HG03060 (cell line): ENCODE measurements at regions not wholly inside any gene's neighbourhood (a gene's known extent, or its start where the extent isn't known, plus 50 kb on each side); places are given as distances from the start of the nearest gene placed in this dataset.

Experiments used
- ATAC-seq: cut with Tn5 transposase; IDR thresholded peaks from one replicate; pipeline ENCODE4 v1.9.1; 2021; ENCODE audit warnings: low read depth, moderate number of reproducible peaks; ENCODE audit not compliant: unreplicated experiment

DNA sequence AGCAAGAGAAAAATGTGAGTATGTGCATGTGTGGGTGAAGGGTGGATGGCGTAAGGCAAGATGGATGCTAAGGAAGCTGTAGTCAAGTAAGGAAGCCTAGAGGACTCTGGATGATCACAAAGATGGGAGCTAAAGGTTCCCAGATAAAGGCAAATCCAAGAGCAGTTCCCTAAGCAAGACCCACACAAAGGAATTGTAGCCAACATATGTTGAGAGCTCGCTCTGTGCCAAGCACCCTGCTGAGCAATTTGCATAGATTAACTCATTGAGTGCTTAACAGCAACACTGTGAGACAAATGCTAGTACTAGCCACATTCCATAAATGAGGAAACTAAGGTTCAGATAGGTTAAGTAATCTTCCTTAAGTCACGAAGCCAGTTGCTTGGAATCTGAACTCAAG, 132.6 kb downstream of the C1D start:
- ATAC-seq = no peak

DNA sequence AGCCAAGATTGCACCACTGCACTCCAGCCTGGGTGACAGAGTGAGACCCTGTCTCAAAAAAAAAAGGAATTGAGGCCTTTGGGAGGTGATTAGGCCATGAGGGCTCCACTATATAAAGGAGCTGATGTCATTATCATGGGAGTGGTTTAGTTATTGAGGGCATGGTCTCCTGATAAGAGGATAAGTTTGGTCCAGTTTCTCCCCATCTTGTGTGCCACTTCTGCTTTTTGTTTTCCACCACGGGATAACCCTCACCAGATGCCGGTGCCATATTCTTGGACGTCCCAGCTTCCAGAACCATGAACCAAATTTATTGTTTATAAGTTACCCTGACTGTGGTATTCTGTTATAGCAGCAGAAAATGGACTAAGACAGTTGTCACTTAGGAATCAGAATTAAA, 125.8 kb downstream of the C1D start:
- no peak for ATAC-seq

DNA sequence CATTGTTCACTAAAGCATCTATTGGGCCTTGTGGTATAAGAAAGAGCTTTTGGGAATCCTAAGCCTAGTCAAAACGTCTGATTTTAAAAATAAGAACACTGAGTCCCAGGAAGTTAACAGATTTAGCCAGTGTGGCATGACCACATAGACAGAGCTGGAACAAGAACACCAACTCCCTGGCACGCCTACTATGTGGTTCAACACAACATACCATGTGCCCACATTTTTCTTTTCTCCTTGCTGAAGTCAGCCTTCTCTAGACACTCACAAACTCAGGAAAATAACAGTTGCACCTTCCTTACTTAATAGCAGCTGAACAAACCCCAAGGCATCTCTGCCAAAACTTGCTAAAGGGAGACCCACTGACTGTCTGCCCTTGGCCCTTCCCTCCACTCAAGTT, 124.8 kb downstream of the C1D start:
- no peak for ATAC-seq

DNA sequence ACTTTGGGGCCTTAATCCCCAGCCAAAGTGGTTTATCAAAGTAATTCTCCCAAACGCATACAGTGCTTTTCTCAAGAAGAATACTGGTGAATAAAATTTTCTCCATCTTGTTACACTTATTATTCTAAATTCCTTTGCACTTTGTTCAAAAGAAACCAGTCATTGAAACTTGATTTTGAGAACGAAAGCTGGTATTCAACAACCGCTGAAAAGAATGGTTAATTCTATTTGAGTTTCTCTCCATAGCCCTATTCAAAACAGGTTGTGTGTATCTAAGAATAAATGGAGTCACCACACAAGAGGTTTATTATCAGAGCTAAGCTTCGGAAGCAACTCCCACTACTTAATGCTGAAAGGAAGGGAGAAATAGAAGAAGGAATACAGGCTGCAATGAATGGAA, 117.7 kb downstream of the C1D start:
- no peak for ATAC-seq

DNA sequence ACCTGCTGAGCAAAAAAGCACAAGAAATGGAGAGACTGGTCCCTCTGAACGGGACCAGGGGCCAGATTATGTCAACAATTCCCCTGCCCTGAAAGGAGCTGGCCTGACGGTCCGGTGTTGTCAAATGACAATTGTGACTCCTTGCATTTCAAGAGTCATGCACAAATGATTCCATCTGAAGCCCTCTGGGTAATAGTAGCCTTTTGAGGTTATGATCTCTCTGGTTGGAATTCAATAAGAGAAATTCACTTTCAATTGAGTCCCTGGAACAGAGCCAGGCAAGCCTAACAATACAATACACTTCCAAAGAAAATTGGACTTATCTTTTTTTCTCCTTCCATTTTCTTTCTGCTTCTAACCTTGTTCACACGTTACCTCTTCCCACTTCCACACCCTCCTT, 116.9 kb downstream of the C1D start:
- no peak for ATAC-seq

DNA sequence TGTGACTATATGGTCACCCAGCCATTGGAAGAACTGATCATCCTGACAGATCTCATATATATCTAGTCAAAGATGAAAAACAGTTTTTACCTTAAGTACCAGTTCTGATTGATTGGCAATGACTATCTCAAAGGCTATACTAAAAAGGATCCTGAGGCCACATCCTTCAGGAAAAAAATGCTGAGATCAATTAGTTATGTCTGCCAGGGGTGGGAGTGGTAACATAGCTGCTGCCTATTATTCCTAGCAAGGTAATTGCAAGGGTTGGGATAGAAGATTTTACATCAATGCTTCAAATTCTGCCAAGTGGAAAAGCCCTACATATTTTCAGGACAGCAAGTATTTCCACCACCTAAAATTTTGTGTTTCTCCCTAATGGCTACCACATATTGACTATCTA, 114.7 kb downstream of the C1D start:
- ATAC-seq = no peak

DNA sequence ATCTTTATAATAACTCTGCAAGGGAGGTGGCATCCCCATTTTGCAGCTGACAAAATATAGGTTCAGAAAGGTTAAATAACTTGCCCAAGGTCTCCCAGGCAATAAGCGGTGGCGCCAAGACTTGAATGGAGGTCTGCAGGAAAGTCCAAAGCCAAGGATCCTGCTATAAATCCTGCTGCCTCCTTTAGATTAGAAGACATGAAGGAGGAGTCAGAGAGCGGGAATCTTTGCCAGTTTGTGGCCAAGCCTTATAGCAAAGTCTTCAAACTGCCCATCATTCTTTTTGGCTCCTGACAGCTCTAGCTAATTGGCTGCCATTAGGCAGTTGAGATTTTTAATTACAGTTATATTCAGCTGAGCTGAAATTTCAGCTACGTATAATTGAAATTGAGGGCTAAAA, 114.3 kb downstream of the C1D start:
- ATAC-seq = no peak

DNA sequence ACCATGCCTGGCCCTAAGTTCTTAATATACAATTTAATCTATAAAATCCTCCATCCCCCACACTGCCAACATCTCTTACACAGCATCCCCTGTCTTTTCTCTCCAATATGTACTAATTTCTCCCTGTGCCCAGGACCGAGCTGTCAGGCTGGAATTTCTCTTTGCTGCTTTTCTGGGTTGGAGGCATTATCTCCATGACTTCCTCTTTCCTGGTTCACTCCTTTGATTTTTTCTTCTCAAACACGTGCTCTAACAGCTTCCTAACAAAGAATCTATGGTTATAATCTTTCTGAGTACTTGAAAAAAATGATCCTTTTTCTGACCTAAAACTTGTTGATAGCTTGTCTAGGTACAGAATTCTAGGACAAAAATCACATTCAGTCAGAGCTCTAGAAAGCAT, 112.8 kb downstream of the C1D start:
- ATAC-seq = no peak

DNA sequence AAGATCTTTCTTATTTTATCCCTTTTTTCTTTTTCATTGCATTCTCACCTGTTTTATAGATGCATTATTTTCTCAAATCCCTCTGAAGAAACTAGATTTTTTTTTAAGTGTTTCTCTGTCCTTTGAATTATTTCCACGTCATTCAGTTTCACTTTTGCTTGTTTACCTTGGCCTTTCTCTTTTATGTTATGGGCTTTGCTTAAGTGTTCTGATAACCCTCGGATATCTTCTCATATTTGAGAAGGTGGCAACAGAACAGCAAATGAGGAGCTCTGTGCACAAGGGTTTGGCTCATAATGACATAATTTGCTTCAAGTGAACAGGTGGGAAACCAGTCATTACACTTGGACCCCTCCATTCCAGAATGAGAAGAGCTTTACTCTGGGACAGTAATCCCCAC, 111.9 kb downstream of the C1D start:
- ATAC-seq = no peak

DNA sequence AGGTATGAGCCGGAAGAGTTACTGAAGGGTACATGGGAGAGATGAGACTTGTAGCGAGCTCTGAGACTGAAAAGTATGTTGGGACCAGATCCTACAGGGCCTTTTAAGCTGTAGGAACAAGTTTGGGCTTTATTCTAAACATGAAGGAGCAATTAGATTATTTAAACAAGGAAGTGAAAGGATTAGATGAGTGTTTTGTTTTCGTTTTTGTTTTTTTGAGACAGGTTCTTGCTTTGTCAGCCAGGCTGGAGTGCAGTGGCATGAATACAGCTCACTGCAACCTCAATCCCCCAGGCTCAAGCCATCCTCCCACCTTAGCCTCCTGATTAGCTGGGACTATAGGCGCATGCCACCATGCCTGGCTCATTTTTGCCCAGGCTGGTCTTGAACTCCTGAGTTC, 110.7 kb downstream of the C1D start:
- ATAC-seq = no peak

DNA sequence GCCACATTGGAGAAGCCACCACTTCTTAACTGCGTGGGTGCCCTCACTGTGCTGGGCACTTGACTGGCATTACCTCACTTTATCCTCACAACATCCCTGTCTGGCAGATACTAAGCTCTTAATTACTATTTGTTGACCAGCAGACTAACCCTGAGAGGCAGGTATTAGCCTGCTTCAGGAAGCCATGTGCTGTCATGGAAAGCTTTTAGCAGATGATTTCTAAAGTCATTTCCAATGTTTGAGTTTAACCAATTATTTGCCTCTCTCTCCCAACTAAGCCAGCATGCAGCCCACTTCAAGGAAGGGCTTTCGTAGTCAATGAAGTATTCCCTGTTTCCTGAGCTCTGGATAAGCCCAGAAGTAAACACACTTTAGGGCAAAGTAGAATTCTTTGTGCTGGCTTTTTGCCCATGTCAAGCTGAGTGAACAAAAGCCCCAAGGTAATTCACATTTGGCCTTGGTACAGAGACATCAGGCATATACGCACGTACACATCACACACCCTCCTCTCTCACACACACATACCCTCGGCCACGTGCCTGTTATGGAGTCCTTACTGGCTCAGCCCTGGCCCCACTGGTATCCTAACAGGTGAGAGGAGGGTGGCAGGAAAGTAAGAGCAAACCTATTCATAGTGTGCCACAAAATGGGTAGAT, 108.6 kb downstream of the C1D start:
- no peak for ATAC-seq

DNA sequence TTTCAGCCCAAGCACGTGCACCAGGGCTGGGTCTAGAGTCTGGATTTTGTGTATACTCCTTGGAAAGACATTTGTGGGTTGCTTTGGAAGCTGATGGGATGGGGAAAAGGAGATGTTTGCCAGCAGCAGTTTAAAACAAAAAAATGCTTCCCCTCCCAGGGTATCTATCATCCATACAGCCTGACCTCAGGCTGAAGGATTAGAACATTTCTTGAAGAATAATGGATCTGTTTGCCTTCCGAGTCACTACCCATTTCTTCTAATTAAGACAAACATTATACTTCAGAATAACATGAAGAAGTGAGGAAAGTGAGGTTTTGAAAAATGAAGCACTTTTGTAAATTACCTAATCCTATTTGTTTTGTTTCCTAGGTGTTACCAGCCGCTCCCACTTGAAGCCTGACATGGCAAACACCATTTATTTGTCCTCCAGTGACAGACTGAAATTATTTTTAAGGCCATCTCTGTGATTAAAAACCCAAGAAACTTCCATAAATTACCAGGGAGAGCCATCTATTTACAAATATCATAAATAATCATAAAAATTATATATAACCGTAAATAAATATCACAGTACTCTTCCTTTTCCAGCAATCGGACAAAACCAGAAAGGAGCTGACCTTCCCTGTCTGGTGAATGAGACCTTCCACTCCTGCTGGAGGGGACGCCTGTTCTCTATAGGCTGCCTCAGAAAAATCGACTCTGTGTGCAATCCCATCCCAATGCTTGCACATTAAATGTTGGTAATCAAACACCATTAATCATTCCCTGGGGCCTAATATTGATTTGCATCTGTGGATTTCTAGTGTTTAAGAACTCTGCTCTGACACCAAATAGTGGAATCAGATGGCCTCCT, 106.8 kb downstream of the C1D start:
- no peak for ATAC-seq

DNA sequence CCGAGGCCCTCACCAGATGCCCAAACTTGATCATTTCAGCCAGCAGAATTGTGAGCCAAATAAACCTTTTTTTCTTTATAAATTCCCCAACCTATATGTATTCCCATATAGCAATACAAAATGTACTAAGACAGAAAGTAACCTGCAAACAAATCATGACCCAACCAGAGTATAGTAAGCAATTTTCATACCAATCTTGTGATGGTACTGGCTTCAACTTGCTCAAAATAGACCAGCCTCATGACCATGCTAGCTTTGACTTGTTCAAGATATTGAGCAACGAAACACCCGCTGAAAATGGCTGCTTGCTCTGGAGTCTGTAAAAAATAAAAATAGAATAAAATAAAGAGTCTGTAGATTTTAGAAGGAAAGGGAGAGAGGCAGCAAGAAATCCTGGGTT, 97.6 kb downstream of the C1D start:
- ATAC-seq = no peak

DNA sequence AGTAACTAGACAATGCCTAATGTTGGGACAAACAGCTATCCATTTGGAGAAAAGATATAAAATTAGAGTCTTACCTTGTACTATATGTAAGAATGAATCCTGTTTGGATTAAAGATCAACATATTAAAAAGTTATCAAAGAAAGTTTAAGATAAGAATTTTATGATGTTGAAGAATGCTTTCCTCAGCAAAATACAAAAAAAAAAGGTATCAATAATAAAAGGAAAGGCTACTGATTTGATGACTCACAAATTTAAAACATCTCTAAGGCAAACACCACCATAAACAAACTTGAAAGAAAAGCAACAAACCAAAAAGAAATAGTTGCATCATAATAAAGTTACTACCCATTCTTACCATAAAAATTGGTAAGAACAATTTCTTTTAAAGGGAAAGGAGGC, 92.7 kb downstream of the C1D start:
- no peak for ATAC-seq

DNA sequence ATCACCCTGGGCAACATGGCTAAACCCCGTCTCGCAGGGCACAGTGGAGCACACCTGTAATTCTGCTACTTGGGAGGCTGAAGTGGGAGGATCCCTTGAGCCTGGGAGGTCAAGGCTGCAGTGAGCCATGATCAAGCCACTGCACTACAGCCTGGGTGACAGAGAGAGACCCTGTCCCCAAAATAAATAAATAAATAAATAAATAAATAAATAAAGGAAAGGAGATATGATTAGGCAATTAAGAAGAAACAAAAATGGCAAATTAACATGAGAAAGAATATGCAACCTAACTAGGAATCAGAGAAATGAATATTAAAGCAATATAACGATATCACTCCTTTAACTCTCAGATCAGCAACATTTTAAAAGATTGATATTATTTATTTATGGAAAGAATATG, 92.3 kb downstream of the C1D start:
- no peak for ATAC-seq

DNA sequence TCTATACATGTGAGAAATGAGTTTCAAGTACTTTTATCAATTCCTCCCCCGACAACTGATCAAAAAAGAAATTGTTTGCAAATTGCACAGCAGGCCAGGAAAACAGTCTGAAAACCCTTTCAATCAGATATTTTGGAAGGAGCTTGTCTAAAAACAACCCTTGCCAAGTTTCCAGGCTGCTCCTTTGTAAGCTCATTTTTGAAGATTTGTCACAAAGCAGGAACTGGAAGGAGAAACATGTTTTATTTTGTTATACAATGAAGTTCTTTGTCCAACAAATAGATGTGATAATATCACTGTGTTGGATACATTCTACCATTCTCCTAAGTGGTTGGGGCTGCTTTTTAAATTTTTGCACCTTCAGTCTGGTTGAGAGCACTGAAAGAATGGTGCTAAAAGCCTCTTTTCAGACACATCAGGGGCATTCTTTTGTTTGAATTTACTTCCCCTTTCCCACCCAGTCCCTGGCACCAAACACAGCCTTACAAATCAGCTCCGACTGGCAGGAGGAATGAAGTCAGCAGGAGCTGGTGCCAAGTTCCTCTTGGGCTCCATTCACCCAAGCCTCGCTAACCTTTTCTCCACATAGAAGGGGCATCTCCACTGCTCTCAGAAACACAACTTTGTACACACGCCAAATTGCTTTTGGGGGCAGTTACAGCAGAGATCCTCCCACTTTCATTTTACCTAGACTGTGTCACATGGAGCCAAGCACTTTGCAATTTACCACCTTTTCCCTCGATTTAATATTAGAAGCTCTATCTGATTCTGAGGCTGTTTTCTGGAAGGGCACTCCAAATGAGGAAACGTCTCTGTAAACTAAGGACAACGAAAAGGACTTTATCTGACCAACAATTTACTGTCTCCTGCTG, 88.0 kb downstream of the C1D start:
- ATAC-seq = no peak

DNA sequence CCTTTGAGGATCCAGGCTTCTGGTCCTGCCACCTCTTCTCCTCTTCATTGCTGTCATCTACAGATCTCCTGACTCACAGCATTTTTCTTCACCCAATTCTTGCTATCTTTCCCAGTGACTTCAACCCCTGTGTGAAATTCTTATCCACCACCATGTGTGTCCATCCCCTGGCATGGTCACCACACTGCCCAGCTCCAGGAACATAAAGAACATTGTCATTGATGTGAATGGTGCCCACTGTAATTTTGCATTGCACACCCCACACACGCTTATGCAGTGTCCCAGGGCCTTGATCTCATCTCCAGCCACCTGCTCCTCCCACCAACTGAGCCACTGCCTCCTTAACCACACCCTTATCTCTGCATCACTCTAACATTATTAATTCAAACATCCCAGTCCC, 85.3 kb downstream of the C1D start:
- no peak for ATAC-seq

DNA sequence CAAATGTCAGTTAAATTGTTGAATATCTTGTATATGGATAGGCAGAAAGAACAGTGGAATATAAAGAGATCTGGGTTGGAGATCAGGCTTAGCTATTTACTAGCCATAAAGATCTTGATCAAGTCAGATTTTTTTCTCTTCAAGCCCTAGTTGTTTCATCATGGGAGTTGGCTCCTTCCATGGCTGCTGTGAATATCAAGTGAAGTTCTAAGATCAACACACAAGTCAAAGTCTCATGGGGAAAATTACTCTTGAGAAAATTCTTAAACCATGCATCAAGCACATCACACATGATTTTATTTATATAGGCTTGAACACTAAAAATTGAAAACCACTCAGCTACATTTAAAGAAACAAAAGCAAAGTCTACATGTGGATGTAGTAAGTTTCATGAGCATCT, 79.8 kb downstream of the C1D start:
- ATAC-seq = no peak

DNA sequence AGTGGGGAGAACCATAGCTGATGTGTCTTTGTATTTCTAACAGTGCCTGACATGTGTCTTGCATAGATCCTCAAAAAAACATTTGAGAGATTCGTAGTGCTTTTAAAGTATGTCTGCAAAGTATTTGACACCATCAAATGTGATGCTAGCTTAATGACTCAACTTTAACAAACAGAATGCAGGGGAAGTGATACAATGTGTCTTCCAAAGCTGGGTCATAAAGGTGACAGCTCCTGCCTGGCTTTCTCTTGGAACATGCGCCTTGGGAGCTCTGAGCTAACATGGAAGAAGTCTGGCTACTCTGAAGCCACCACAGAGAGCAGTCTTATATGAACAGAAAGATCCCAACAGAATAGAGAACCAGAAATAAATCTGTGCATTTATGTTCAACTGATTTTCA, 78.2 kb downstream of the C1D start:
- ATAC-seq = no peak

DNA sequence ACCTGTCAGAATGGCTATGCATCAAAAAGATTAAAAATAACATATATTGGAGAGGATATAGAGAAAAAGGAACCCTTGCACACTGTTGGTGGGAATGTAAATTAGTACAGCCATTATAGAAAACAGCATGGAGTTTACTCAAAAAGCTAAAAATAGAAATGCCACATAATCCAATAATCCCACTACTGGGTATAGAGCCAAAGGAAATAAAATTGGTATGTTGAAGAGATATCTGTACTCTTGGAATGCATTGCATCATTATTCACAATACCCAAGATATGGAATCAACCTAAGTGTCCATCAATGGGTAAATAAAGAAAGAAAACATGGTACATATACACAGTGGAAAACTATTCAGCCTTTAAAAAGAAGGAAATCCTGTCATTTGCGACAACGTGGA, 77.2 kb downstream of the C1D start:
- no peak for ATAC-seq

DNA sequence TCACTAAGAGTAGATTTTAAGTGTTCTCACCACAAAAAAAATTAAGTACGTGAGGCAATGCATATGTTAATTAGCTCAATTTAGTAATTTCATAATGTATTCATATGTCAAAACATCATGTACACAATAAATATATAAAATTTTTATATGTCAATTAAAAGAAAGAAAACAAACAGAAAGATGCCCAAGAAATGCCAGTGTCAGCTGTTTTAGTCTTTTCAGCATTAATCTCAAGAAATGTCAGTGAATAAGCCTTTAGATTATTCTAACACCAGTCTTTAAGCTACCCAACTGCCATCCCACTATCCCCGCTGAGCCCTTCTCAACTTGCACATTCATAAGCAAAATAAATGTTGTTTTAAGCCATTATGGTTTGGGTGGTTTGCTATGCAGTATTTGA, 76.5 kb downstream of the C1D start:
- ATAC-seq = no peak
